K562 (cell line): ENCODE measurements at regions not wholly inside any gene's neighbourhood (a gene's known extent, or its start where the extent isn't known, plus 50 kb on each side); places are given as distances from the start of the nearest gene placed in this dataset.

ENCODE experiments used
- AFF4 ChIP-seq: sonication (generic); formaldehyde crosslinking; IDR thresholded peaks from 2 replicates; pipeline ENCODE4 v1.8.0; 2023; ENCODE audit warnings: mild to moderate bottlenecking, missing genetic modification reagents
- CHD4 ChIP-seq: fragments of 200-600 bp; sonication (generic); IDR thresholded peaks from 3 replicates; pipeline ENCODE4 v1.6.1; 2012; ENCODE audit warnings: low read depth, mild to moderate bottlenecking, mixed read lengths, low read length, inconsistent platforms; ENCODE audit not compliant: insufficient read depth, insufficient replicate concordance, poor library complexity, severe bottlenecking
- KAT2B ChIP-seq: IDR thresholded peaks from one replicate; pipeline ENCODE4 v1.6.1; 2012; ENCODE audit warnings: low read depth, mild to moderate bottlenecking, control low read depth, inconsistent platforms, low read length, moderate library complexity
- PPARD ChIP-seq: fragments of 250-450 bp; sonication (Bioruptor Pico); IDR thresholded peaks from 2 replicates; pipeline ENCODE4 v1.8.0; 2022; ENCODE audit warnings: inconsistent platforms, mild to moderate bottlenecking, moderate library complexity
- XRCC3 ChIP-seq: fragments of 450-650 bp; IDR thresholded peaks from 2 replicates; pipeline ENCODE4 v1.6.1; 2017; ENCODE audit warnings: mild to moderate bottlenecking, moderate library complexity
- XRCC4 ChIP-seq: IDR thresholded peaks from one replicate; pipeline ENCODE4 v1.6.1; 2011; ENCODE audit not compliant: insufficient read depth, insufficient read length; ENCODE audit errors: extremely low read depth
- YY1 ChIP-seq, 3 experiments: IDR thresholded peaks; 2 replicates each; pipeline ENCODE4 v1.6.1; 2011; ENCODE audit warnings: low read length in 2 of 3, mild to moderate bottlenecking in 2 of 3, moderate library complexity in 2 of 3, borderline replicate concordance in 1 of 3, control low read depth in 1 of 3, low read depth in 1 of 3; ENCODE audit not compliant: insufficient read depth in 3 of 3, insufficient replicate concordance in 2 of 3, control insufficient read depth in 1 of 3, insufficient read length in 1 of 3; ENCODE audit errors: extremely low read depth in 1 of 3
- ZBTB2 ChIP-seq: fragments of 450-650 bp; IDR thresholded peaks from 2 replicates; pipeline ENCODE4 v1.6.1; 2016; ENCODE audit warnings: antibody characterized with exemption
- ZC3H8 ChIP-seq: fragments of 450-650 bp; IDR thresholded peaks from 2 replicates; pipeline ENCODE4 v1.6.1; 2017
- ZNF431 ChIP-seq: sonication (generic); formaldehyde crosslinking; IDR thresholded peaks from 2 replicates; pipeline ENCODE4 v1.8.0; 2022; ENCODE audit warnings: mild to moderate bottlenecking, missing genetic modification reagents
- ZNF644 ChIP-seq: fragments of 200-800 bp; sonication (Bioruptor generic); IDR thresholded peaks from 2 replicates; pipeline ENCODE4 v1.6.1; 2016; ENCODE audit warnings: low read depth, missing genetic modification characterization, missing compliant biosample characterization

- TF ChIP-seq AFF4 (CRISPR knock-in tag) (no peak), XRCC3 (no peak), ZBTB2 (no peak), KAT2B (no peak), ZNF431 (CRISPR knock-in tag) (no peak), ZNF644 (tag) (no peak), XRCC4 (no peak), YY1 (IDR thresholded peaks at IDR 0.05; ENCODE audit: borderline replicate concordance in 1 of 3, control insufficient read depth in 1 of 3, extremely low read depth in 1 of 3, insufficient read depth in 3 of 3, insufficient read length in 1 of 3, insufficient replicate concordance in 2 of 3, low read depth in 1 of 3, low read length in 2 of 3) (no peak), CHD4 (no peak), PPARD (CRISPR knock-in tag) (no peak), ZC3H8 (no peak)
These were observed 57.2 kb upstream of the AFF2 start (continued) for GRCh38 chrX:148443216-148443615.
